ENCODE measurements at regions not wholly inside any gene's neighbourhood (a gene's known extent, or its start where the extent isn't known, plus 50 kb on each side); places are given as distances from the start of the nearest gene placed in this dataset.
"Not testable (repeated sequence)": the region's sequence is repeated elsewhere in the genome, so short reads cannot be mapped to it uniquely, and the experiment has no call there.

GRCh38 chr4:23516716-23517115, 373.1 kb downstream of the PPARGC1A start:
- DNase-seq: no peak

GRCh38 chr4:23504083-23504482, 385.8 kb downstream of the PPARGC1A start:
- no peak for DNase-seq

GRCh38 chr4:23500894-23501449, 388.9 kb downstream of the PPARGC1A start:
- DNase-seq: no peak

GRCh38 chr4:23485801-23486200, 404.0 kb downstream of the PPARGC1A start:
- DNase-seq: no peak

GRCh38 chr4:23484689-23485088, 405.2 kb downstream of the PPARGC1A start:
- DNase-seq: no peak

- no peak for DNase-seq
These were observed 406.4 kb downstream of the PPARGC1A start for GRCh38 chr4:23483320-23483960.

- no peak for DNase-seq
These were observed 408.3 kb downstream of the PPARGC1A start for GRCh38 chr4:23481566-23481965.

- DNase-seq: no peak
These were observed 411.9 kb downstream of the PPARGC1A start for GRCh38 chr4:23477905-23478304.

GRCh38 chr4:23476515-23477090, 413.2 kb downstream of the PPARGC1A start:
- DNase-seq: no peak

- DNase-seq: no peak
These were observed 426.8 kb downstream of the PPARGC1A start for GRCh38 chr4:23463071-23463470.

- no peak for DNase-seq
These were observed 431.8 kb downstream of the PPARGC1A start for GRCh38 chr4:23458054-23458453.

GRCh38 chr4:23456864-23457263, 433.0 kb downstream of the PPARGC1A start:
- no peak for DNase-seq

GRCh38 chr4:23455456-23456158, 434.2 kb downstream of the PPARGC1A start:
- DNase-seq: no peak

GRCh38 chr4:23441530-23442069, 448.2 kb downstream of the PPARGC1A start:
- DNase-seq: no peak

GRCh38 chr4:23438764-23439163, 451.1 kb downstream of the PPARGC1A start:
- DNase-seq: no peak

GRCh38 chr4:23429497-23429896, 460.4 kb downstream of the PPARGC1A start:
- no peak for DNase-seq

- no peak for DNase-seq
These were observed 464.3 kb downstream of the PPARGC1A start for GRCh38 chr4:23425570-23425969.

GRCh38 chr4:23423540-23423939, 466.3 kb downstream of the PPARGC1A start:
- DNase-seq: no peak

GRCh38 chr4:23422878-23423277, 467.0 kb downstream of the PPARGC1A start:
- no peak for DNase-seq

- DNase-seq: no peak
These were observed 476.2 kb downstream of the PPARGC1A start for GRCh38 chr4:23413631-23414030.

- DNase-seq: no peak
These were observed 477.1 kb downstream of the PPARGC1A start for GRCh38 chr4:23412701-23413100.

GRCh38 chr4:23408913-23409312, 480.9 kb downstream of the PPARGC1A start:
- not testable (repeated sequence) for DNase-seq

- DNase-seq: no peak
These were observed 488.3 kb downstream of the PPARGC1A start for GRCh38 chr4:23401572-23401971.

All from stimulated activated CD4-positive, alpha-beta T cell treated with anti-CD3 and anti-CD28 coated beads, Interleukin-2, amount 100 ng/mL, for 48 hours (primary cell).